Activated CD4-positive, alpha-beta T cell treated with anti-CD3 and anti-CD28 coated beads, Interleukin-2, Interleukin-6, amounts not matched to agents 100 ng/mL and 50 ng/mL, durations not matched to agents 16 hours and 8 hours (primary cell): ENCODE measurements at regions not wholly inside any gene's neighbourhood (a gene's known extent, or its start where the extent isn't known, plus 50 kb on each side); places are given as distances from the start of the nearest gene placed in this dataset.

Experiments used
- DNase-seq: peaks from one replicate; pipeline ENCODE4 v3.0.0-alpha.2; 2020

DNA sequence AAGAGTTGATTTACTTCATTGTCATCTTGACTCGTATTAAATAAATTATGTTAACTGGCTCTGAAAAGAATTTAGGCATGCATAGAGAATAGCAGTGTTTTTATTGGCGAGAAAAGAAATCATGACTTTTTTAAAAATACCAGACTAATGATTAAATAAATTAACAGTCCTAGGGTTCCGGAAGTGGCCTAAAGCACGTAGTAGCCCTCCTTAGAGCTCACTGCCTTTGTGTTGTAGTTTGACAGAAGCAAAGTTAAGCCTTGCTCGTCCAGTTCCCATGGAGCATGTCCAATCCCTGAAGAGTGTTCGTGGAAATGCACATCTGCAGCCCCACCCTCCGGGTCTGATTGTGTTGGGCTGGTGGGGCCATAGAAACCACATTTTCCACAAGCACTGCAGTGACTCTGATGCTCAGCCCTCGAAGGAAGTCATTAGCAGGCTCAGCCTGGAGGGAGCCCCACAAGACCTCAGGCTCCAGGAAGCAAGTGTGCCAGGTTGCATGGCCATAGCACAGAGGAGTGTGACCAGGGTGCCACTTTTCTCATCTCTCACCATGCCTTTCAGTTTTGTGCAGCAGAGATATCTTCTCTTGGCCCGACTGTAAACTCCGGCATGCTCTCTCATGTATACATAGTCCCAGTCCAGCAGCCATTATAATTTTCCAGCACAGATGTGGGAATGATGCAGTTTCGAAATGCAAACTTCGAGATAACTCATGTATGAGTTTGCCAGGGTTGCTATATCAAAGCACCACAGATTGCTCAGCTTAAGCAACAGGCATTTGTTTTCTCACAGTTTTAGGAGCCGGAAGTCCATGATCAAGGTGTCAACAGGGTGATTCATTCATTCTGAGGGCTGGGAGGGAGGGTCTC, 188.6 kb upstream of the SH3BP4 start:
- DNase-seq = no peak

DNA sequence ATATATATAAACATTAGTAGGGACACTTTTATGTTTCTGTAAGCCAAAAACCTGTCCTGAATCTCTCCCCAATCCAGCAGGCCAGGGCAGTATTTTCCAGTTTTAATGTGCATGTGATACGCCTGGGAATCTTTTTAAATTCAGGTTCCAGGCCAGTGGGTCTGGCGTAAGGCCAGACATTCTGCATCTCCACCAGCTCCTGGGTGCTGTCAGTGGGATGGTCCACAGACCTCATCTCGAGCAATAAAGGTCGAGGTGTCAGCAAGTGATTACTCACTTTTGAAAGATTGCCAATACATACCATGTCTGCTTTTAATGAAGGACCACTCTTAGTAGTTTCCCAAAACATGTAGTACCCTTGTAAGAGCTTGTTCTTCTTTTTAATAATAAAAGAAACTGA, 189.9 kb upstream of the SH3BP4 start:
- no peak for DNase-seq

DNA sequence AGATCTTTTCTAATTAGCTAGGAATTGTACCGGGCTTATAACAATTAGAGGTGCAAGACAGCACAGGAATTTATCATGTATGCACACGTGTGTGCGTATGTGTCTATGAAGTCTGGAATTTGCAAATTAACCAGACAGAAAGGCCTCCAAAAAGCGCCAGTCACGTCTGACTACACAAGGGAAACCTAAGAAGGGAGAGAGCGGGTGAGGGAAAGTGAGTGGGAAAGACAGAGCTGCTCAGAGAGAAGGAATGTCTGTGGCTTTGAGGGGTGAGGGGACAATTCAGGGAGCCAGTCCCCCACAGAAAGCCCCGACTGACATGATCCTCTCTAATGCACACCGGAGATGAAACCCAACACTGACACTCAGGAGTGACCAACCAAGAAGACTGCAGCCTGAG, 197.7 kb upstream of the SH3BP4 start:
- DNase-seq = no peak

DNA sequence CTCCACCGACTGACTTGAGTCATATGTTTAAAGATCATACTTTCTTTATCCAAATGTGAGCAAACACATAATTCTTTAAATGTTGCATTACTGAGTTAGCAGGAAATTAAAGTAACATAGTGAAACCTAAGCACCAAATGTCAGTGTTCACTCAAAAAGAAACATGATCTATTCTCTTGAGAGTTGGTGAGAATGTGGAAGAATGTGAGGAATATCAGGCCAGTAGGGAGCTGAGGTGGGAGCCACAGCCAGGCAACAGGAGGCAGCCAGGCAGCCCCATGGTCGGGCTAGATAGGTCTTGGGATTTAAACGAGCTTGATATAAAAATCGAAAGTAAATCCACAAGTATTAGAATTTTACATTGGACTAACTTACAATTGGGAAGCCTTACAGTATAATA, 198.1 kb upstream of the SH3BP4 start:
- DNase-seq = no peak

DNA sequence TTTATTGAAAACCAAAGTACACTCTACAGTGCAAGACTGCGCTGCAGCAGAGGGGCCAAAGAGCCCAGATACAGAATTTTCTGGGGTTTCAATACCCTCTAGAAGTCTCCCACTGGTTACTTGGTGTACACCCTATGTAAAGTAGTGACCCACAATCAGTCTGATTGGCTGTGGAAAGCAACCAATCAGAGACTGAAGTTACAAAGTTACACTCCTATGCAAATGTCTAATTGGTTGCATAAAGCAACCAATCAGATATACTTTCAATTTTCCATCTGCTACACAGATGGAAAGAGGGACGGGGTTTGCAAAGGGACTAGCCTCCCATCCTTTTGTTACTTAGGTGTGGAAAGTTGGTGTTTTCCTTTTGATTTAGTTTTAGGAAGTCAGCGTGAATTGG, 198.9 kb upstream of the SH3BP4 start:
- no peak for DNase-seq

DNA sequence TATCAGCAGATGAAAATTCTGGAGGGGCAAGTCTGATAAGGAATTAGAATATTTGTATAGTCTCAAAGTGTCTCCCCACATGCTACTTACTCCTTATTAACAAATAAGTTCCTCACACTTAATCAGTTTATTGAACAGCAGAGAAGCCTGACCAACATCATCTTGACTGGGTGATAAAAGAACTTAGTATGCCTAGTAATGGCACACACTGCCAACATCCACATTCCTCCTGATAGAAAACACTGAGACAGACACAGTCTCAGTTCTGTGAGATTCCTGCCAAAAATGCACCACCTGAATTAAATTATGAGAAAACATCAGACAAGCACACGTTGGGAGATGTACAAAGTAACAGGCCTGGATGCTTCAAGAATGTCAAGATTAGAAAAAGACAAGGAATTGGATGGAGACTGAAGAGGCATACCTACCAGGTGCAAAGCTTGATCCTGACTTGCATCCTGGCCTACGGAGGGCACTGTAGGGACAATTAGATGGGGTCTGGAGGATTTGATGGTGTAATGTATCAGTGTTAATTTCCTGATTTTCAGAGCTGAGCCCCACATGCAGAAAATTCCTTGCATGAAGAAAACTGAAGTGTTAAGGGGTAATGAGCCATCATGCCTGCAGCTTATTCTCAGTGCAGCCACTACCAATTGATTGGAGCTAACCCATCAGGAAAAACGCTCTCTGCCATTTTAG, 200.4 kb upstream of the SH3BP4 start:
- no peak for DNase-seq

DNA sequence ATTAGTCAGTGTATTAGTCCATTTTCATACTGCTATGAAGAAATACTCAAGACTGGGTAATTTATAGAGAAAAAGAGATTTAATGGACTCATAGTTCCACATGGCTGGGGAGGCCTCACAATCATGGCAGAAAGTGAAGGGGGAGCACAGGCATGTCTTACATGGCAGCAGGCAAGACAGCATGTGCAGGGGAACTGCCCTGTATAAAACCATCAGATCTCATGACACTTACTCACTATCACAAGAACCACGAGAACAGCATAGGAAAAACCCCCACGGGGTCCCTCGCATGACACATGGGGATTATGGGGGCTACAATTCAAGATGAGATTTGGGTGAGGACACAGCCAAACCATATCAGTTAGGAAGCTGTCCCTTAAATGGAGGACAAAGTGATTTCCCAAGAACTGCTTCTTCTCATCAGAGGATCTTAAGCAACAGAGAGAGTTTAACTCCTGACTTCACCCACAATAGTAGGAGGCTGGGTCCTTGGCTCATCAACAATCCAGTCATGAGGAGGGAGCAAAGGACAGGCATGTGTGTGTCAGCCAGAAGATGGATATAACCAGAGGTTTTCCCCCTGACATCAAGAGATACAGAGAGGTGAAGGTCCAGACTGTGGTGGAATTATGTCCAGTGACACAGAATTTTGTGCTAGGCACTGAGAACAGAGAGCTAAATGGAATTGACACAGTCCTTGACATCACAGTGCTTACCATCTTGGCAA, 203.8 kb upstream of the SH3BP4 start:
- DNase-seq = no peak

DNA sequence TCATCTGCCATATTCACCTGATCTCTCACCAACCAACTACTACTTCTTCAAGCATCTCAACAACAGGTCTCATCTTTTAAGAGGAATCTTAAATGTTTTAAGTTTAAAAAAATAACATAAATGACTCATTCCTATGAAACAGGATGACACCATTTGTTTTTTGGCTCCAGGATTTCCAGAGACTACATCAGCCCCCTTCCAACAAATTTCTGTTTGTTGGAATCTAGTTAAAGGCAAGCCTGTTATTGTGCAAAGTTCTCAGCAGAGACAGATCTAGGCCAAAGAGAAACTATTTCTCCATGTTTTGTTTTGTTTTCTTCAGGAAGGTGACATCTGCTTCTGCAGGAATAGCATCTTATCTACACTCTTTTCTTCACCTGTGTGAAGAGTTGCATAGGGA, 204.8 kb upstream of the SH3BP4 start:
- DNase-seq = no peak

DNA sequence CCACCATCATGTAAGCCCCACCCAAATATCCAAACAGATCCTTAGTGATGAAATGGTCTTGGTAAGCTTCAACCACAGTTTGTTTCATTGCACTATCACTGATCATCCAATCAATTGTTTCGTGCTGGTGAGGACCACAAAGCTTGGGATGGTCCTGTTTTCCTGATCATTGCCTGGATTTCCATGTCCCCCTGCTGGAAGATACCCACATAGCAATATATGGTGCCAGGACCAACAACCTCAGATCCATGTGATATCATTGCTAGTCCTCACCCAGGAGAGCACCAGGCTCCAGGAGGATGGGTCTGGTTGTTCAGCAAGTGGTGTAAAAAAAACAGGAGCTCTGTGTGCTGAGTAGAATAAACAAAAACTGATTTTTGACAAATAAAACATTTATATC, 206.5 kb upstream of the SH3BP4 start:
- DNase-seq = no peak

DNA sequence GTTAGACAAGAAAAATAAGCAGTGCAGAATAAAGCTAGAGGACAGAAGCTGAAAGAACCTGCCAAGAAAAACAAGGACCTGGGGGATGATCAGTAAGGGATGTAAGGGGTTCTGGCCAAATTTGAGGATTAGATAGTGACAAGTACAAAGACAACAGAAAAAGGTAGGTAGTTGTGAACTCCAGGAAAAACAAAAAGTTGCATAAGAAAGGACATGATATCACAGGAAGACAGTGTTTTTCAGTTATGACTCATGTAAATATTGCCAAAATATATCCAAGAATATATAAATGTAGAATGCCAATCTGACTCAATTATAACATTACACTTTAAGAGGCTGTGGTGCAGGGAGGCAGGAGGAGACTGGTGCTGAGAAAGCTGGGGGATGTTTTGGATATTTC, 209.8 kb upstream of the SH3BP4 start:
- DNase-seq = no peak

DNA sequence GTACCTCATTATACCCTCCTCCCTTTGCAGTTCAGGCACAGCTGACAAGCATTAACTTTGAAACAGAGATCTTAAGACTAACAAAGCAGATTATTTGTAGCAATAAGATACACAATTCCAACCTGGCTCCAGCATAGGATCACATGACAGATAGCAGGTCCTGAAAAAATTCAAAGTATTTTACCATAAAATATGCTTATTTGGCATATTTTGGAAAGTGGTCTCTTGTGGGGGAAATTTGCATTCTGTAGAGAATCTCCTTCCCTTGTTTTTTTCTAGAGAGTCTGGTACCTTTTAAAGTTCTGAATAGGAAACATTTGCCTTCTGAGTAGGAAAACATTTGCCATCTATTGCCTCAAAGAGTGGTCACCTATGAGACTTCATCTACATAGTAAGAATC, 212.8 kb upstream of the SH3BP4 start:
- no peak for DNase-seq

DNA sequence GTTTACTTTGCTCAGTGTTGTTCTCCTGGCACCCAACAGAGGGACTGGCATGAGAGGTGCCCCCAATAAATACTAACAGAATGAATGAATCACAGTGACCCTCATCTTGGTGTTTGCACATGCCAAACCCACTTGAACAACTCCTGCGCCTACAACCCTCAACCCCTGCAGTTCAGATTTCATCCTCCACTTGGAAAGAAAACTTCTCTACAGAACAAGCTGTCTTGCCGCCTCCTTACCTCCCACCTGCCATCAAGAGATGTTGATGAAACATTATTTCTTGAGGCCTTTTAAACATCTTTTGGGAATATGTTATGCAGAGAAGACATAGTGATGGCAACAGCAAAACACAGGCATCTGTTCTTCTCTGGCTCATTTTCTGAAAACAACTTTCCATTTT, 216.0 kb upstream of the SH3BP4 start:
- DNase-seq = no peak

DNA sequence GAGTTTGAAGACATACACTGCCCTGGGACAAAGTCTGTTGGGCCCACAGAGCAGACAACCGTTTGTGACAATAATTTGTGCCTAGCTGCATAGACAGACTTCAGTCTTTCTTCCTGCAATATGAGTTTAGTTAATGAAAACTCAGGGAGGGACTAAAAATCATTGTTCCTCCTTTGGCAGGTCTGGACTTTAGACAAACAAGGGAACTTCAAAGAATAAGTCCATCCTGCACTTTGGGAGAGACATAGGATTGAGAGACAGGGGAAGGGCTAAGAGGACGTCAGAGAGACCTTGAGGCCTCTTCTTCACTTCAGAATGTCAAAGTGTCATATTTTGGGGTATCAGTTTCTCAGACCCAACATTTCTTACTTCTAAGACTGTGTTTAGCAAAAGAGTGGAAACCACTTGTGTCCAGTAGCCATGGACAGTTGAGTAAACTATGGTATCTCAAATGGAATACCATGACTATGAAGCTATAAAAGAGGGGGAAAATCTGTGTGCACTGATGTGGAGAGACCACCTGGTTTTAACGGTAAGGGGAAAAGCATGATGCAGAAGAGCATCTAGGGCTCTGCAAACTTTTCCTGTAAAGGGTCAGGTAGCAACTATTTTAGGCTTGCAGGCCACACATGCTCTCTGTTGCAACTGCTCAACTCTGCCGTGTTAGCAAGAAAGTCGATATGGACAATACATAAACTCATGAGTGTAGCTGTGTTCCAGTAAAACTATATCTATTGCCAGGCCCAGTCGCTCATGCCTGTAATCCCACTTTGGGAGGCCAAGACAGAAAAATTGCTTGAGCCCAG, 217.8 kb upstream of the SH3BP4 start:
- DNase-seq = no peak

DNA sequence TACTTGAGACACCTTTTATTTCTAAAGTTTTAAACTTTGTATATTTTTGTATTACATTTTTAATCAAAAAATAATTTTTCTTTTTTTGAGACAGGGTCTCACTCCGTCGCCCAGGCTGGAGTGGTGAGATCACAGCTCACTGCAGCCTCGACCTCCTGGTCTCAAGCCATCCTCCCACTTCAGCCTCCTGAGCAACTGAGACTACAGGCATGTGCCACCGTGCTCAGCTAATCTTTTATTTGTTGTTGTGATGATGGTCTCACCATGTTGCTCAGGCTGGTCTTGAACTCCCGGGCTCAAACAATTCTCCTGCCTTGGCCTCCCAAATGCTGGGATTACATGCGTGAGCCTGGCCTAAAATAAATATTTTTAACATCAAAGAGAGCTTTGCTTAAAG, 218.7 kb upstream of the SH3BP4 start:
- DNase-seq = no peak

DNA sequence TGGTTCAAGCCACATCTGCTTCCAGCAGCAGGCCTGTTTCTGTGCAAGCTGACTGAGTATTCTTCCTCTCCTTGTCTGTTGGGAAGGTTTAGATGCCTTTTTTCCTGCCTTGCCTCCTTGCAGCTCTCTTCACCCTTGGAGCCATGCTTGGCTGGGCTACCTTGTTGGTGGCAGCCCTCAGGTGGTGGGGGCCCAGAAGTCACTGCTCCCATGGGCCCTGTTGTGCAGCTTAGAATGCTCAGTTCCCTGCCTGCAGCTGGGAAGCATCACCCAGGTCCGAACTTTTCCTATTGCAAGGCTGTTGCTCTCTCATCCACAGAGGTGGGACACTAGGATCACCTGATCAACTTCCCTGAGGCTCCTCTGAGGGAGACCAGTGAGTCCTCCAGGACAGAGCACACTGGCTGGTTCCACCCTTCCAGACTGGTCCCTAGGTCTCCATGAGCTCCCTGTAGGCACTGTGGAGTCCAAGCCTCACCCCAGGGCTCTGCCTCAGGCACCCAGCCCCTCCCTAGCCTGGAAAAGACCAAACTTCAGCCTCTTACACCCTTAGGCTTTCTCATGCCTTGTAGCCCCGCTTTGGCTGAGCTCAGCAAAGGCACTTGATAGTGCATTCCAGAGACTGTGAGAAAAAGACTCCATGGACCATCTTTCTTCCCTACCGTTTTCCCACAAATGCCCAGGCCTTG, 219.3 kb upstream of the SH3BP4 start:
- DNase-seq = no peak

DNA sequence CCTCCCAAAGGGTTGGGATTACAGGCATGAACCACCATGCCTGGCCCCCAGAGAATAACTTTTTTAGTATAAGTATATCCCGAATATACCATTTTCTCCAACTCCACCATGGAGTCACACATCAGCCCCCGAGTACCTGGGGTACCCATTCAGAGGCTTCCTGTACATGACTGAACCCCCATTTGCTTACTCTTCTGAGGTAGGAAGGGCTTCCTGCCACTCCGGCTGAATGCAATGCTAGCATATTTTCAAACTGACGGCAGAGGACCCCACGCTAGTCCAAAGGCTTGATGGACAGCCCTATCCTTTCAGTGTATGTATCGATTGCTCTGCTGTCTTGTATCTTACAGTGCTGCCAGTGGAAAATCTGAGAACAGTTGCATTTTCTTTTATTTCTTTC, 220.6 kb upstream of the SH3BP4 start:
- no peak for DNase-seq

DNA sequence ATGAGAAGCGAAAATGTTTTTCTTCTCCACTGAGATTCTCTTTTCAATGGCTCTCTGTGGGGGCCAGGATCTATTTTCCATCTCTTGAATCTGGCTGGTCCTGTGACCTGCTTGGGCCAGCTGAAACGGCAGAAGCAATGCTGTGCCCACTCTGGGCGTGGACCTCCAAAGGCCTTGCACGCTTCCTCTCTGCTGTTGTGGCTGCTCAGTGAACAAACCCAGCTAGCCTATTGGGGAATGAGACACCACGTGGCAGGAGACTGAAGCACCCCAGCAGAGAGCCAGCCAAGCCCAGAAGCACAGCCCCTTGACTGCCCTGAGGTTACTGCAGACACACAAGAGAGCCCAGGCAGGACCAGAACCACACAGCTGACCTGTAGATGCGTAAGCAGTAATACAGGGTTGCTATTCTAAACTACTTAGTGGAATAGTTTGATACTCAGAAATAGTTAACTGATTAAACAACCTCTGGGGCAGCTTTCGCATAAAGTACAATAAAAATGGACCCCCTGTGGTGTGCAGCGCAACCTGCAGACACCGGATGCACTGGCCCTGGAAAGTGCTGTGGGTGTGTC, 221.7 kb upstream of the SH3BP4 start:
- DNase-seq = no peak

DNA sequence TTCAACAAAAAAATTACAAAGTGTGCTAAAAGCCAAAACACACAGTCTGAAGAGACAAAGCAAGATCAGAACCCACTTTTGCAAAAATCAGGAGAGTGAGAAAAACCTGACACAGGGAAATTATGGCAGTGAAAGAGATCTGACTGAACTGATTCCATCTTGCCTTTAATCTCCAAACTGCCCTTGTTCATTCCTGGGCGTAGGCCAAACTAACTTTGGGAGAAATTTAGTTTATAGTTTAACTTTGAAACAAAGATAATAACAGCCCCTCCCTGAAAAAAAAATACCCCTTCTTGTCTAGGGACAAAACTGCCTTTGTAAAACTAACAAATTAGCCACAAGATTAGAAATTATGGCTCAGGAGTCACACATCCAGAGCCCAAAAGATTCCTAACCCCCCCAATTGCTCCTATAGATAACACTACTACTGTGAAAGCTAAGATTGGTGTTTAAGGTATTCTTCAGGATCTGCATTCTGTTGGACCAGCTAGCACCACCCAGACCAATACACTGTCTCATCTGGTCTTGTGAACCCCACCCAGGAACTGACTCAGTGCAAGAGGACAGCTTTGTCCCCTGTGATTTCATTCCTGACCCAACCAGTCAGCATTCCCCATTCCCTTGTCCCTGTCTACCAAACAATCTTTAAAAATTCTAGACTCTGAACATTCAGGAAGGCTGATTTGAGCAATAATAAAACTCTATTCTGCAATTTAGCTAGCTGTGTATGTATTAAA, 226.1 kb upstream of the SH3BP4 start:
- no peak for DNase-seq

DNA sequence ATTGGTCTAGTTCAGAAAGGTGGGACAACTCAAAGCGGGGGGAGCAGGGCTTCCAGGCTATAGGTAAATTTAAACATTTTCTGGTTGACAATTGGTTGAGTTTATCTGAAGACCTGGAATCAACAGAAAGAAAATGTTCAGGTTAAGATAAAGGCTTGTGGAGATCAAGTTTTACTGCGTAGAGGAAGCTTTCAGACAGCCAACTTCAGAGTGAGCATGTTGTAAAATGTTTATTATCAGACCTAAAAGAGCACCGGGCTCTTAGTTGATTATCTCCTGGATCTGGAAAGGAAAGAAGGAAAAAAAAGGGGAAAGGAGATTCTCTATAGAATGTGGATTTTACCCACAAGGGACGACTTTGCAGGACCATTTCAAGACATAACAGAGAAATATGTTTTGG, 227.0 kb upstream of the SH3BP4 start:
- no peak for DNase-seq

DNA sequence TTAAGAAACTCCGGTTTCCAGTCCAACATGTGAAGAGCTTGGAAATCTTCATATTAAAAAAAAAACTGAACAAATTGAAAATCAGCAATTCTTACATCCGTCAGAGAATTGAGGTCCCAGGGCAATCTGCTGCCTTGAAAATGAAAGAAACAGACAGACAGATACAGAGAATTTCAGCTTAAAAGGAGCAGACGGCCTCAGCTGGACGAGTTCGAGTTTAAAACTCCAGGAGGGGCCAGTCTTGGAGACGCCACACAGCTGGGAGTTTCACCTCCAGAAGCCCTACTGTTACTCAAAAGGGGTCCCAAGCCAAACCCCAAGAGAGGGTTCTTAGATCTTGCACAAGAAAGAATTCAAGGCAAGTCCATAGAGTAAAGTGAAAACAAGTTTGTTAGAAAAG, 226.5 kb upstream of the ARL4C start:
- DNase-seq = no peak

DNA sequence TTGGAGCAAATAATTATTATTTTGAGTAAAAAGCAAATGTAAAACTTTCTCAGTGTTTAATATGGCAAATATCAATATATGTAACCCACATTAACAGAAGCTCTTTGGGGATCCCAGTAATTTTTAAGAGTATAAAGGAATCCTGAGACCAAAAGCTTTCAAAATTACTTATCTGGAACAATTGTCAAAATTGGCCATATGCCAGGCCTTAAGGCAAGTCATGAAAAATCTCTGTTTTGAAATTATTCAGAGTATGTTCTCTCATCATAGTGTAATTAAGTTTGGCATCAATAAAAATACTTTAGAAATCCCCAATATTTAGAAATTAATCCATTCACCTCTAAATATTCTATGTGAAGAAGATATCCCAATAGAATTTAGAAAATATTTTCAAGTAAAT, 225.3 kb upstream of the ARL4C start:
- DNase-seq = no peak
